ENCODE measurements at regions not wholly inside any gene's neighbourhood (a gene's known extent, or its start where the extent isn't known, plus 50 kb on each side); places are given as distances from the start of the nearest gene placed in this dataset.

DNA sequence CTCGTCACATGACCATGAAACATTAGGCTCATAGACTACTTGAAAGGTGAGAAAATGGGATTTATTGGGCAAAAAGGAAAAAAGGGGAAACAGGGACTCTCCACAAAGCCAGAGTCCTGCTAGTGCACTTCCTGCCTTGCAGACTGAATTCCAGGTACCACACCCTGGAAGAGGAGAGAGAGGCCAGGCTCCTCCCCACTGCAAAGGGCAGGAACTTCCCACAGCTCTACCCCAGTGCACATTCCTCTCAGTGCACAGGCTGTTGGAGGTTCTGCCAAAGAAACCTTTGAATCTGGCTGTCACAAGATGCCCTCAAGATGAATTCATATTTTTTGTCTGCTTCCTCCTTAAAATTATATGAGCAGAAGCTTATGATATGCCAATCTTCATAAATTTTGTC, 920.4 kb upstream of the GJE1 start:
- DNase-seq, result no peak
- Histone ChIP-seq H3K4me1 (no peaks in the 10 kb centered on the region), H3K27me3 (no peaks in the 10 kb centered on the region), H3K27ac (no peak overlapping the region), H3K36me3 (ENCODE audit: low read depth, missing control alignments) (no peaks in the 10 kb centered on the region), H3K9me3 (no peaks in the 10 kb centered on the region), H3K4me3 (no peak overlapping the region)
- TF ChIP-seq, protein P1, sequence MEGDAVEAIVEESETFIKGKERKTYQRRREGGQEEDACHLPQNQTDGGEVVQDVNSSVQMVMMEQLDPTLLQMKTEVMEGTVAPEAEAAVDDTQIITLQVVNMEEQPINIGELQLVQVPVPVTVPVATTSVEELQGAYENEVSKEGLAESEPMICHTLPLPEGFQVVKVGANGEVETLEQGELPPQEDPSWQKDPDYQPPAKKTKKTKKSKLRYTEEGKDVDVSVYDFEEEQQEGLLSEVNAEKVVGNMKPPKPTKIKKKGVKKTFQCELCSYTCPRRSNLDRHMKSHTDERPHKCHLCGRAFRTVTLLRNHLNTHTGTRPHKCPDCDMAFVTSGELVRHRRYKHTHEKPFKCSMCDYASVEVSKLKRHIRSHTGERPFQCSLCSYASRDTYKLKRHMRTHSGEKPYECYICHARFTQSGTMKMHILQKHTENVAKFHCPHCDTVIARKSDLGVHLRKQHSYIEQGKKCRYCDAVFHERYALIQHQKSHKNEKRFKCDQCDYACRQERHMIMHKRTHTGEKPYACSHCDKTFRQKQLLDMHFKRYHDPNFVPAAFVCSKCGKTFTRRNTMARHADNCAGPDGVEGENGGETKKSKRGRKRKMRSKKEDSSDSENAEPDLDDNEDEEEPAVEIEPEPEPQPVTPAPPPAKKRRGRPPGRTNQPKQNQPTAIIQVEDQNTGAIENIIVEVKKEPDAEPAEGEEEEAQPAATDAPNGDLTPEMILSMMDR (IDR thresholded peaks at IDR 0.05), result no peak
- TF ChIP-seq POLR2A (IDR thresholded peaks at IDR 0.05), result no peak
- intact Hi-C loops (cut with DNase I; ENCODE audit: low total_unique reads), result no loop called here
- 91 to 93% methylated on average over 1 of the region's 1 CpG for WGBS, 2 donors

DNA sequence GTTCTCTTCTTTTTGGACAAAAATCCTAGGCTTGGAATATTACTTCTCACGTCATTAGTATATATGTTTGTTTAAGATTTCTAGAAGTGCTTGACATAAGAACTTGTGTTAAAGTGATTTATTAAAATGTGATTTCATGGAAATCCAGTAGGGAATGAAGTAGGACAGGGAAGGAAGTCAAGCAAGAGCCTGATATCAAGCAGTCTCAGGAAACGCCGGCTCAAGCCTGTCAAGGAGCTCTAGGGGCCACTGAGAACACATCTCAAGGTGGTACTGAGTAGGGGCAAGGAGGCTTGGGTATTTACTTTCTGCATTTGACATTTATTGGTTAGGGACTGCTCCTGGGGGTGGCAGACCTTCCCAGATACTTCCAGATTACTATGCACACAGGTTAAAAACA, 920.9 kb upstream of the GJE1 start:
- H3K9me3 ChIP-seq, result no peaks in the 10 kb centered on the region
- H3K27me3 ChIP-seq, result no peaks in the 10 kb centered on the region
- H3K36me3 ChIP-seq (ENCODE audit: low read depth, missing control alignments), result no peaks in the 10 kb centered on the region
- no peak overlapping the region for H3K4me3 ChIP-seq
- WGBS, 2 donors, result 91 to 92% methylated on average over 3 of the region's 3 CpGs
- intact Hi-C loops (cut with DNase I; ENCODE audit: low total_unique reads), result no loop called here
- no peak for TF ChIP-seq POLR2A (IDR thresholded peaks at IDR 0.05)
- TF ChIP-seq, protein P1 (IDR thresholded peaks at IDR 0.05), result no peak
- no peak overlapping the region for H3K27ac ChIP-seq
- DNase-seq, result no peak
- H3K4me1 ChIP-seq, result no peaks in the 10 kb centered on the region

DNA sequence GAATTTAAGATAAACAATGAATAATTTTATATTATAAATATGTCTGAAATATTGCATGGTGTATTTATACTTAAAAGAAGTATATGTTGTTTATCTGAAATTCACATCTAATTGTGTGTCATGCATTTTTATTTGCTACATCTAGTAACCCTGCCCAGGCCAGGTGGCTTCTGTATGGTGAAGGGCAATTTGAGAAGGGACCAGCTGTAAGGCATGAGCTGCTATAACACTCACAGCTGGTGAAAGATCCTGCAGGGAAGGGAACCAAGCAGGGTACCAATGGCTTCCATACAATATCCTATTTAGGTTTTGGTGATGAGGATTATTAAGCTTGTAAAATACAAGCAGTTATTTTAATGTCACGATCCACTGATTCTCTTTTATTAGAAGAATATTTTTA, 921.8 kb upstream of the GJE1 start:
- H3K9me3 ChIP-seq, result no peaks in the 10 kb centered on the region
- intact Hi-C loops (cut with DNase I; ENCODE audit: low total_unique reads), result no loop called here

DNA sequence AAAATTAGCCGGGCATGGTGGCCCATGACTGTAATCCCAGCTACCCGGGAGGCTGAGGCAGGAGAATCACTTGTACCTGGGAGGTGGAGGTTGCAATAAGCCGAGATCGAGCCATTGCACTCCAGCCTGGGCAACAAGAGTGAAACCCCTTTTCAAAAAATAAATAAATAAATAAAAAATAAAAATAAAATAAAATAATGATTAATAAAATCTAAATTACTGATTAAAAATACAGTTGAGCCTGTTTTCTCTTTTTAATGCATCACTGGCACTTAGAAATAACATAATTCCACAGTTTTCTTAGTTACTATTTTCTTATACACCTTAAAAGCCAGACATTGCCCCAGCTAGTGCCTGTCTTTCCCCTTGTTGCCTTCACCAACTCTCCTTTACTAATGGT, 922.8 kb upstream of the GJE1 start:
- intact Hi-C loops (cut with DNase I; ENCODE audit: low total_unique reads), result no loop called here
- WGBS, 2 donors, result 93 to 94% methylated on average over 4 of the region's 4 CpGs
- TF ChIP-seq, protein P1 (IDR thresholded peaks at IDR 0.05), result no peak
- no peak for TF ChIP-seq POLR2A (IDR thresholded peaks at IDR 0.05)
- no peaks in the 10 kb centered on the region for H3K9me3 ChIP-seq
- H3K4me1 ChIP-seq, result no peaks in the 10 kb centered on the region
- H3K27me3 ChIP-seq, result no peaks in the 10 kb centered on the region
- no peaks in the 10 kb centered on the region for H3K36me3 ChIP-seq (ENCODE audit: low read depth, missing control alignments)
- no peak overlapping the region for H3K27ac ChIP-seq
- DNase-seq, result no peak
- H3K4me3 ChIP-seq, result no peak overlapping the region

More for the DNA sequence above, 921.8 kb upstream of the GJE1 start:
- Histone ChIP-seq H3K27ac (no peak overlapping the region), H3K36me3 (ENCODE audit: low read depth, missing control alignments) (no peaks in the 10 kb centered on the region), H3K4me1 (no peaks in the 10 kb centered on the region), H3K27me3 (no peaks in the 10 kb centered on the region), H3K4me3 (no peak overlapping the region)
- WGBS, 2 donors, result 0 to 78% methylated on average over 1 of the region's 1 CpG
- DNase-seq, result no peak
- TF ChIP-seq POLR2A (IDR thresholded peaks at IDR 0.05), result no peak
- TF ChIP-seq, protein P1 (IDR thresholded peaks at IDR 0.05), result no peak

DNA sequence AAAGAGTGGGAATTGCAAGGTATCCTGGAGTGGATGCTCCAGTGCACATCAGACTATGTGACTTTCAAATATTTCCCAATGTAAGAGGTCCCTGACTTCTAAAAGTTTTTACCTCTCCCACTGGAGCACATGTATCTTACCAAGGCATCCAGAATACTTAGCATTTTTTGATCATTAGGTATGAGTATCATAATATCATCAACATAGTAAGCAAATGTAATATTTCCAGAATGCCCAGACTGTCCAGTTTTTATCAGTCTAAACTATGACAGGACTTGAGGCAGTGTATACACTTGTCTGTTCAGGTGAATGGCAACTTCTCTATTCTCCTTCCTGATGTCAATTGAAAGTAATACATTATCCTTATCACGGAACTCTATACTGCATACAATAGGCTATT, 924.6 kb upstream of the GJE1 start:
- Histone ChIP-seq H3K36me3 (ENCODE audit: low read depth, missing control alignments) (no peaks in the 10 kb centered on the region), H3K9me3 (no peaks in the 10 kb centered on the region), H3K4me3 (no peak overlapping the region), H3K4me1 (no peaks in the 10 kb centered on the region), H3K27ac (no peak overlapping the region), H3K27me3 (no peaks in the 10 kb centered on the region)
- no peak for DNase-seq
- no peak for TF ChIP-seq POLR2A (IDR thresholded peaks at IDR 0.05)
- TF ChIP-seq, protein P1 (IDR thresholded peaks at IDR 0.05), result no peak
- WGBS, 2 donors, result 94 to 95% methylated on average over 1 of the region's 1 CpG
- intact Hi-C loops (cut with DNase I; ENCODE audit: low total_unique reads), result no loop called here
